Suprapubic skin (tissue), 4 donors: ENCODE measurements at regions not wholly inside any gene's neighbourhood (a gene's known extent, or its start where the extent isn't known, plus 50 kb on each side); places are given as distances from the start of the nearest gene placed in this dataset.

Experiments used
- EP300 ChIP-seq: sonication (generic); formaldehyde crosslinking; IDR thresholded peaks from one replicate; pipeline ENCODE4 v1.6.1; 2017; ENCODE audit warnings: antibody characterized with exemption
- POLR2A ChIP-seq, 2 donors: fragments of 450-650 bp; IDR thresholded peaks; one replicate each; pipeline ENCODE4 v1.6.1; 2017; ENCODE audit warnings: antibody characterized with exemption in 2 of 2, mild to moderate bottlenecking in 2 of 2, moderate library complexity in 2 of 2
- POLR2AphosphoS5 ChIP-seq, 3 donors: sonication (generic); formaldehyde crosslinking; IDR thresholded peaks; one replicate each; pipeline ENCODE4 v1.6.1; 2017; ENCODE audit warnings: antibody characterized with exemption in 3 of 3
- TF ChIP-seq, protein P1 (sequence below), 2 donors: fragments of 200-600 bp in 1 of 2; fragments of 450-650 bp in 1 of 2; sonication (generic) in 1 of 2; IDR thresholded peaks; one replicate each; pipeline ENCODE4 v1.5.1; 2016 to 2019; ENCODE audit warnings: antibody characterized with exemption in 2 of 2, mild to moderate bottlenecking in 1 of 2, moderate library complexity in 1 of 2

DNA sequence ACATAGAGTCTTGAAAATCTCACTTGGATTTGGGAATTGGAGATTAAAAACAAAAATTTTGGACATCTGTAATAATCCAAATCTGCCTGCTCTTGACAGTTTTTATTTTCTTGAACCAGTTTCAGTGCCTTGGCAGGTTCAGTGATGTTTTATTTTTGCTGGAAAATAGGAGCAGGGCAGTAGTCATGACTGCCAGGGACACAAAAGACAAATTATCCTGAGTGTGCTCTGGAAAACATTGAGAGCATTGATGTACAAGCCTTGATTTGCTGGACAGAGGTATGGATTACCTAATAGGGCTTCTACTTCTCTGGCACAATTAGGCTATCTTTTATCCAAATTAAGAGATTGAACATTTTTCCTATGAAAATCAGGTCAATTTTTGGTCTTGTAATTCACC, 123.4 kb upstream of the SFRP2 start:
- TF ChIP-seq POLR2A (IDR thresholded peaks at IDR 0.05) (no peak), EP300 (no peak), POLR2AphosphoS5 (IDR thresholded peaks at IDR 0.05) (no peak)
- TF ChIP-seq, protein P1, sequence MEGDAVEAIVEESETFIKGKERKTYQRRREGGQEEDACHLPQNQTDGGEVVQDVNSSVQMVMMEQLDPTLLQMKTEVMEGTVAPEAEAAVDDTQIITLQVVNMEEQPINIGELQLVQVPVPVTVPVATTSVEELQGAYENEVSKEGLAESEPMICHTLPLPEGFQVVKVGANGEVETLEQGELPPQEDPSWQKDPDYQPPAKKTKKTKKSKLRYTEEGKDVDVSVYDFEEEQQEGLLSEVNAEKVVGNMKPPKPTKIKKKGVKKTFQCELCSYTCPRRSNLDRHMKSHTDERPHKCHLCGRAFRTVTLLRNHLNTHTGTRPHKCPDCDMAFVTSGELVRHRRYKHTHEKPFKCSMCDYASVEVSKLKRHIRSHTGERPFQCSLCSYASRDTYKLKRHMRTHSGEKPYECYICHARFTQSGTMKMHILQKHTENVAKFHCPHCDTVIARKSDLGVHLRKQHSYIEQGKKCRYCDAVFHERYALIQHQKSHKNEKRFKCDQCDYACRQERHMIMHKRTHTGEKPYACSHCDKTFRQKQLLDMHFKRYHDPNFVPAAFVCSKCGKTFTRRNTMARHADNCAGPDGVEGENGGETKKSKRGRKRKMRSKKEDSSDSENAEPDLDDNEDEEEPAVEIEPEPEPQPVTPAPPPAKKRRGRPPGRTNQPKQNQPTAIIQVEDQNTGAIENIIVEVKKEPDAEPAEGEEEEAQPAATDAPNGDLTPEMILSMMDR (IDR thresholded peaks at IDR 0.05), result no peak
